GM12878 (cell line): ENCODE measurements at regions not wholly inside any gene's neighbourhood (a gene's known extent, or its start where the extent isn't known, plus 50 kb on each side); places are given as distances from the start of the nearest gene placed in this dataset.

Source experiments
- ATF2 ChIP-seq: IDR thresholded peaks from 2 replicates; pipeline ENCODE4 v1.6.1; 2012; ENCODE audit warnings: low read length, inconsistent platforms
- CEBPZ ChIP-seq: fragments of 150-350 bp; IDR thresholded peaks from 2 replicates; pipeline ENCODE4 v1.6.1; 2016; ENCODE audit warnings: low read depth, low read length
- IKZF2 ChIP-seq, 2 experiments: fragments of 450-650 bp; IDR thresholded peaks; 2 replicates each; pipeline ENCODE4 v1.6.1; 2017; ENCODE audit warnings: mild to moderate bottlenecking in 2 of 2, moderate library complexity in 2 of 2
- MYC ChIP-seq: IDR thresholded peaks from 2 replicates; pipeline ENCODE4 v1.6.1; 2011; ENCODE audit warnings: mild to moderate bottlenecking, low read length, moderate library complexity, inconsistent platforms; ENCODE audit not compliant: insufficient read depth, insufficient replicate concordance, insufficient read length, severe bottlenecking
- TF ChIP-seq, protein P1 (sequence below): fragments of 450-650 bp; formaldehyde crosslinking; IDR thresholded peaks from 2 replicates; pipeline ENCODE4 v1.5.0; 2022; ENCODE audit warnings: mild to moderate bottlenecking, missing genetic modification characterization

DNA sequence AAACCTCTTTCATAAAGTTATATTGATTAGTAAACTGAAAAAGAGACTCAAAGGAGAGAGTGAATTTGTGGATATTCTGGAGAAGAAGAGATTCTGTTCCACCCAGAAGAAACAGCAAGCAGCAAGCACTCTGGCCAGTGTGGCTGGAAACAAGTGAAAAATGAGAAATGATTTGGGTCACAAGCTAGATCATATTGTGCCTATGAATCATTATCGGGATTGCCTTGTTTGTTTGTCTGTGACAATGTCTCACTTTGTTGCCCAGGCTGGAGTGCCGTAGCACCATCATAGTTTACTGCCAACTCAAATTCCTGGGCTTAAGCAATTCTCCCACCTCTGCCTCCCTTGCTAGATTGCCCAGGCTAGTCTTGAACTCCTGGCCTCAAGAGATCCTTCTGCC lies 106.5 kb upstream of the LOC128125822 start (continued):
- TF ChIP-seq, protein P1, sequence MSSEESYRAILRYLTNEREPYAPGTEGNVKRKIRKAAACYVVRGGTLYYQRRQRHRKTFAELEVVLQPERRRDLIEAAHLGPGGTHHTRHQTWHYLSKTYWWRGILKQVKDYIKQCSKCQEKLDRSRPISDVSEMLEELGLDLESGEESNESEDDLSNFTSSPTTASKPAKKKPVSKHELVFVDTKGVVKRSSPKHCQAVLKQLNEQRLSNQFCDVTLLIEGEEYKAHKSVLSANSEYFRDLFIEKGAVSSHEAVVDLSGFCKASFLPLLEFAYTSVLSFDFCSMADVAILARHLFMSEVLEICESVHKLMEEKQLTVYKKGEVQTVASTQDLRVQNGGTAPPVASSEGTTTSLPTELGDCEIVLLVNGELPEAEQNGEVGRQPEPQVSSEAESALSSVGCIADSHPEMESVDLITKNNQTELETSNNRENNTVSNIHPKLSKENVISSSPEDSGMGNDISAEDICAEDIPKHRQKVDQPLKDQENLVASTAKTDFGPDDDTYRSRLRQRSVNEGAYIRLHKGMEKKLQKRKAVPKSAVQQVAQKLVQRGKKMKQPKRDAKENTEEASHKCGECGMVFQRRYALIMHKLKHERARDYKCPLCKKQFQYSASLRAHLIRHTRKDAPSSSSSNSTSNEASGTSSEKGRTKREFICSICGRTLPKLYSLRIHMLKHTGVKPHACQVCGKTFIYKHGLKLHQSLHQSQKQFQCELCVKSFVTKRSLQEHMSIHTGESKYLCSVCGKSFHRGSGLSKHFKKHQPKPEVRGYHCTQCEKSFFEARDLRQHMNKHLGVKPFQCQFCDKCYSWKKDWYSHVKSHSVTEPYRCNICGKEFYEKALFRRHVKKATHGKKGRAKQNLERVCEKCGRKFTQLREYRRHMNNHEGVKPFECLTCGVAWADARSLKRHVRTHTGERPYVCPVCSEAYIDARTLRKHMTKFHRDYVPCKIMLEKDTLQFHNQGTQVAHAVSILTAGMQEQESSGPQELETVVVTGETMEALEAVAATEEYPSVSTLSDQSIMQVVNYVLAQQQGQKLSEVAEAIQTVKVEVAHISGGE (CRISPR knock-in tag): no peak
- TF ChIP-seq ATF2 (no peak), CEBPZ (no peak), MYC (no peak), IKZF2 (IDR thresholded peaks at IDR 0.05) (no peak)
